ENCODE measurements at regions not wholly inside any gene's neighbourhood (a gene's known extent, or its start where the extent isn't known, plus 50 kb on each side); places are given as distances from the start of the nearest gene placed in this dataset.
"Not testable (repeated sequence)": the region's sequence is repeated elsewhere in the genome, so short reads cannot be mapped to it uniquely, and the experiment has no call there.

DNA sequence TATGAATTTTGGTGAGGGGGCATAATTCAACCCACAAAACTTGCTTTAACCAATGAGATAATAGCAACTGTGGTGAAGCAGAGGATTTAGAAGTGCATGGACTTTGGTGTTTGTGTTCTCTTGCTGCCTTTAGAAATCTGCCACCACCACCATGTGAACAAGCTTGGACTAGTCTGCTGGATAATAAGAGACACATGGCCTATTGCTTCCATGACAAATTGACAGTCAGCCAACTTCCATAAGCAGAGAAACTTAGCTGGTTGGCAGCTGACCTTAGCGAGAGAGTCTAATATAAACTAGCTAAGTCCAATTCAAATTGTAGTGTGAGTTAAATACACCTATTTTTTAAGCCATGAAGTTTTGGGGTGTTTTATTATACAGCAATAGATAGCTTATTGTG lies 482.1 kb upstream of the ANO5 start:
- TF ChIP-seq, protein P1, sequence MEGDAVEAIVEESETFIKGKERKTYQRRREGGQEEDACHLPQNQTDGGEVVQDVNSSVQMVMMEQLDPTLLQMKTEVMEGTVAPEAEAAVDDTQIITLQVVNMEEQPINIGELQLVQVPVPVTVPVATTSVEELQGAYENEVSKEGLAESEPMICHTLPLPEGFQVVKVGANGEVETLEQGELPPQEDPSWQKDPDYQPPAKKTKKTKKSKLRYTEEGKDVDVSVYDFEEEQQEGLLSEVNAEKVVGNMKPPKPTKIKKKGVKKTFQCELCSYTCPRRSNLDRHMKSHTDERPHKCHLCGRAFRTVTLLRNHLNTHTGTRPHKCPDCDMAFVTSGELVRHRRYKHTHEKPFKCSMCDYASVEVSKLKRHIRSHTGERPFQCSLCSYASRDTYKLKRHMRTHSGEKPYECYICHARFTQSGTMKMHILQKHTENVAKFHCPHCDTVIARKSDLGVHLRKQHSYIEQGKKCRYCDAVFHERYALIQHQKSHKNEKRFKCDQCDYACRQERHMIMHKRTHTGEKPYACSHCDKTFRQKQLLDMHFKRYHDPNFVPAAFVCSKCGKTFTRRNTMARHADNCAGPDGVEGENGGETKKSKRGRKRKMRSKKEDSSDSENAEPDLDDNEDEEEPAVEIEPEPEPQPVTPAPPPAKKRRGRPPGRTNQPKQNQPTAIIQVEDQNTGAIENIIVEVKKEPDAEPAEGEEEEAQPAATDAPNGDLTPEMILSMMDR (IDR thresholded peaks at IDR 0.05; ENCODE audit: control insufficient read depth, extremely low read depth, insufficient read depth) = no peak
- H3K4me3 ChIP-seq (ENCODE audit: low read depth, low read length) = no peak overlapping the region
- no peak for DNase-seq (ENCODE audit: low read depth)

DNA sequence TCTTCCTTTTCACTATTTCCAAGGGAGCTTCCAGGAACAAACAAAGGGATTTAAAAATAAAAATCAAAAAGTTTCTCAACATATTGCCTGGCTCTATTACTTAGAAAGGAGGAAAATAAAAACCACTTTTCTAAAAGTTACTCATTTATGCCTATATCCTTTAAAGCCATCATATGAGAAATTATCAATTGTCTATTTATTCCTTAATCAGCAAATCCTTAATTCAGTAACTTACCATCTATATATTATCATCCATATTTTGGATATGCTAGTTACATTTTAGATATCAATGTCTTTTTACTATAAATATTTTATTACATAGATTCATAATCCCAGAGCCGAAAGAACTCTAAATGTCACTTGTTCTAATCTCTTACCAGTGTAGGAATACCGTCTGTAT lies 481.5 kb upstream of the ANO5 start:
- DNase-seq (ENCODE audit: low read depth) = no peak
- TF ChIP-seq, protein P1 (IDR thresholded peaks at IDR 0.05; ENCODE audit: control insufficient read depth, extremely low read depth, insufficient read depth) = no peak

DNA sequence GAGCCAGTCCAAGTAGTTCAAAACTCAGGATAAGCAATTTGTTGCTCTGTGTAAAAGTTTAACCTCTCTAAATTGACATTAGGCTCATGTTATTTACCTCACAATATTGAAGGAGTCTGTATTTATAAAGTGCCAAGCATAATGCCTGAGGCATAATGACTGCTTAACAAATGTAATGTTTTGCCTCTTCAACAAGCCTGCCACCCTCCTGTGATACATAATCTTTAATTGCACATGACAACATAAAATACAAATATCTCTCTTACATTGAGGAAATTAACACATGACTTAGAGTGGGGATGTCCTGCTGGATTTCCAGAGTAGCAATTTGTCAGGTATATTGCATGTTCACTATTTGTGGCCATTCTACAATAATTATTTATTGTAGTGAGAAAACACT lies 469.2 kb upstream of the ANO5 start:
- no peak for DNase-seq (ENCODE audit: low read depth)
- no peak overlapping the region for H3K4me3 ChIP-seq (ENCODE audit: low read depth, low read length)
- TF ChIP-seq, protein P1 (IDR thresholded peaks at IDR 0.05; ENCODE audit: control insufficient read depth, extremely low read depth, insufficient read depth) = no peak

More for the DNA sequence above, 481.5 kb upstream of the ANO5 start:
- H3K4me3 ChIP-seq (ENCODE audit: low read depth, low read length) = no peak overlapping the region

DNA sequence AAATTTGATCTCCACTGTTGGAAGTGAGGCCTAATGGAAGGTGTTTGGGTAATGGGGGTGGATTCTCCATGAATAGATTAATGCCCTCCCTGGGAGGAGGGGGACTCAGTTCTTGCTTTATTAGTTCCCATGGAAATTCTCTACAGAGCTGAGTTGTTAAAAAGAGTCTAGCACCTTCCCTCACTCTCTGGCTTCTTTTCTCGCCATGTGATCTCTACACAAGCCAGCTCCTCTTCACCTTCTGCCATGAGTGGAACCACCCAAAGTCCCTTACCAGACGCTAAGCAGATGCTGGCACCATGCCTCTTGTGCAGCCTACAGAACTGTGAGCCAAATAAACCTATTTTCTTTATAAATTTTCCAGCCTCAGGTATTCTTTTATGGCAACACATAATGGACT lies 465.8 kb upstream of the ANO5 start:
- TF ChIP-seq, protein P1 (IDR thresholded peaks at IDR 0.05; ENCODE audit: control insufficient read depth, extremely low read depth, insufficient read depth) = no peak
- H3K4me3 ChIP-seq (ENCODE audit: low read depth, low read length) = no peak overlapping the region
- no peak for DNase-seq (ENCODE audit: low read depth)

DNA sequence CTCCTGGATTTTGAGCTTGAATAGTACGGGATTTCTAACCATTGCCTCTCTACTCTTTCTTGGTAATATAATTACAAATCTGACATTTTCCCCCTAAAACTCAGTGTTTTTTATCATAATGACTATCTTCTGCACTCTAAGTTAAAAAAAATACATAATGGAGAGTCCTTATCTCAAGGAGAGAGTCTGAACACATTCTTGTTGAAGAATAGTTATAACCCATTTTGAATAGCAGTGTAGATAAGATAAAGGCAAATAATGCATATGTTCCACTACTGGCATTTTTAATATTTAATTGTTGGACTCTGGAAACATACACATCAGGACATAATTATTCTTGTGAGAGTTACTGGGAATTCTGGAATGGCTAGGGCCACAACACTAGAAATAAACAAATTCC lies 456.5 kb upstream of the ANO5 start:
- H3K4me3 ChIP-seq (ENCODE audit: low read depth, low read length) = no peak overlapping the region
- DNase-seq (ENCODE audit: low read depth) = no peak
- TF ChIP-seq, protein P1 (IDR thresholded peaks at IDR 0.05; ENCODE audit: control insufficient read depth, extremely low read depth, insufficient read depth) = no peak

DNA sequence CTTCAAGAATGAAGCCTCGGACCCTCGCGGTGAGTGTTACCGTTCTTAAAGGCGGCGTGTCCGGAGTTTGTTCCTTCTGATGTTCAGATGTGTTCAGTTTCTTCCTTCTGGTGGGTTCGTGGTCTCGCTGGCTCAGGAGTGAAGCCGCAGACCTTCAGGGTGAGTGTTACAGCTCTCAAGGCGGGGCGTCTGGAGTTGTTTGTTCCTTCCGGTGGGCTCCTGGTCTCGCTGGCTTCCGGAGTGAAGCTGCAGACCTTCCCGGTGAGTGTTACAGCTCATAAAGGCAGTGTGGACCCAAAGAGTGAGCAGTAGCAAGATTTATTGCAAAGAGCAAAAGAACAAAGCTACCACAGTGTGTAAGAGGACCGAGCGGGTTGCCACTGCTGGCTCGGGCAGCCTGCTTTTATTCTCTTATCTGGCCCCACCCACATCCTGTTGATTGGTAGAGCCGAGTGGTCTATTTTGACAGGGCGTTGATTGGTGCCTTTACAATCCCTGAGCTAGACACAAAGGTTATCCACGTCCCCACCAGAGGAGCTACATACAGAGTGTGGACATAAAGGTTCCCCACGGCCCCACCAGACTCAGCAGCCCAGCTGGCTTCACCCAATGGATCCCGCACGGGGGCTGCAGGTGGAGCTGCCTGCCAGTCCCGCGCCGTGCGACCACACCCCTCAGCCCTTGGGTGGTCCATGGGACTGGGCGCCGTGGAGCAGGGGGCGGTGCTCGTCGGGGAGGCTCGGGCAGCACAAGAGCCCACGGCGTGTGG lies 440.2 kb upstream of the ANO5 start:
- not testable (repeated sequence) for DNase-seq (ENCODE audit: low read depth); H3K4me3 ChIP-seq (ENCODE audit: low read depth, low read length)

DNA sequence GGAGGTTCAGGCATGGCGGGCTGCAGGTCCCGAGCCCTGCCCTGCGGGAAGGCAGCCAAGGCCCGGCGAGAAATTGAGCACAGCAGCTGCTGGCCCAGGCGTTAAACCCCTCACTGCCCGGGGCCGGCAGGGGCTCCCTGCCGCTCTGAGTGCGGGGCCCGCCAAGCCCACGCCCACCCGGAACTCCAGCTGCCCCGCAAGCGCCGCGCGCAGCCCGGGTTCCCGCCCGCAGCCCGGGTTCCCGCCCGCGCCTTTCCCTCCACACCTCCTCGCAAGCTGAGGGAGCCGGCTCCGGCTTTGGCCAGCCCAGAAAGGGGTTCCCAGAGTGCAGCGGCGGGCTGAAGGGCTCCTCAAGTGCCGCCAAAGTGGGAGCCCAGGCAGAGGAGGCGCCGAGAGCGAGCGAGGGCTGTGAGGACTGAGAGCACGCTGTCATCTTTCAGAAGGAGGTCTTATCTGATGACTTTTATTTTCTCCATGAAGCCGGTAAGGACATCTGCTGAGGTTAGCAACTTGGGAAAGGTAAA lies 439.6 kb upstream of the ANO5 start:
- not testable (repeated sequence) for H3K4me3 ChIP-seq (ENCODE audit: low read depth, low read length); DNase-seq (ENCODE audit: low read depth)

DNA sequence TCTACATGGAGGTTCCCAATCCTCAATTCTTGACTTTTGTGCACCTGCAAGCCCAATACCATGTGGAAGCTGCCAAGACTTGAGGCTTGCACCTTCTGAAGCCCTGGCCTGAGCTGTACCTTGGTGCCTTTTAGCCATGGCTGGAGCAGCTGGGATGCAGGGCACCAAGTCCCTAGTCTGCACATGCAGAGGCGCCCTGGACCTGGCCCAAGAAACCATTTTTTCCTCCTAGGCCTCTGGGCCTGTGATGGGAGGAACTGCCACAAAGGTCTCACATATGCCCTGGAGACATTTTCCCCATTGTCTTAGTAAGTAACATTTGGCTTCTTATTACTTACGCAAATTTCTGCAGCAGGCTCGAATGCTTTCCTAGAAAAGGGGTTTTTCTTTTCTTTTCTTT lies 431.9 kb upstream of the ANO5 start:
- H3K4me3 ChIP-seq (ENCODE audit: low read depth, low read length) = no peak overlapping the region
- no peak for DNase-seq (ENCODE audit: low read depth)
- TF ChIP-seq, protein P1 (IDR thresholded peaks at IDR 0.05; ENCODE audit: control insufficient read depth, extremely low read depth, insufficient read depth) = no peak

Measured in LNCaP clone FGC (cell line).